ENCODE measurements at regions not wholly inside any gene's neighbourhood (a gene's known extent, or its start where the extent isn't known, plus 50 kb on each side); places are given as distances from the start of the nearest gene placed in this dataset.

DNA sequence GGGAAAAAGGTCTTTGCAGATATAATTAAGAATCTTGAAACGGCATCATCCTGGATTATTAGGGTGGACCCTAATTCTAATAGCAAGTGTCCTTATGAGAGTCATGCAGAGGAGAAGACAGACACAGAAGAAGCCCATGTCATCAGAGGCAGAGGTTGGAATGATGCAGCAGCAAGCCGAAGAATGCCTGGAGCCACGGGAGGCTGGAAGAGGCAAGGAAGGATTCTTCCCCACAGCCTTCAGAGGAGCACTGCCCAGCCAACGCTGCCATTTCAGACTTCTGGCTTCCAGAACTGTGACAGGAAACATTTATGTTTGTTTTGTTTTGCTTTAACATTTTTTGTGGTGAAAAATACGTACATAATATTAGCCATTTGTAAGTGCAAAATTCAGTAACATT lies 72.3 kb downstream of the MCFD2 start:
- ATAC-seq (no peak), DNase-seq (ENCODE audit: low read depth, low spot score) (no peak)
- no peak overlapping the region for H3K27ac ChIP-seq (ENCODE audit: low read length)
- H3K27me3 ChIP-seq (ENCODE audit: control insufficient read depth, insufficient read depth, low read length): no peaks in the 10 kb centered on the region
- H3K9me3 ChIP-seq (ENCODE audit: control insufficient read depth, insufficient read depth, low read depth, low read length): no peaks in the 10 kb centered on the region
- intact Hi-C loops (cut with micrococcal nuclease; ENCODE audit: unreplicated experiment): no loop called here
- no peaks in the 10 kb centered on the region for H3K36me3 ChIP-seq (ENCODE audit: control insufficient read depth, insufficient read depth, low read length)
- in situ Hi-C loops (cut with HindIII; ENCODE audit: low pct_unique_long_range_greater_than_20kb, low sequenced_read_pairs): no loop called here
- ChIA-PET CTCF (no interaction called here), POLR2A (no interaction called here)
- BruUV-seq (replicated peaks): no TSS peak
- TF ChIP-seq SIN3A (IDR thresholded peaks at IDR 0.05; ENCODE audit: borderline replicate concordance, insufficient read depth, low read depth, low read length): no peak
- H3K4me1 ChIP-seq (ENCODE audit: control insufficient read depth, insufficient read depth, low read length): peaks cover 21% of the 10 kb centered on the region
- no peak overlapping the region for H3K4me3 ChIP-seq (ENCODE audit: low read depth in 2 of 2, low read length in 2 of 2)

- Histone ChIP-seq H3K4me3 (ENCODE audit: low read depth in 2 of 2, low read length in 2 of 2) (no peak overlapping the region), H3K9me3 (ENCODE audit: control insufficient read depth, insufficient read depth, low read depth, low read length) (no peaks in the 10 kb centered on the region), H3K4me1 (ENCODE audit: control insufficient read depth, insufficient read depth, low read length) (peaks cover 17% of the 10 kb centered on the region), H3K27ac (ENCODE audit: low read length) (no peak overlapping the region), H3K36me3 (ENCODE audit: control insufficient read depth, insufficient read depth, low read length) (no peaks in the 10 kb centered on the region), H3K27me3 (ENCODE audit: control insufficient read depth, insufficient read depth, low read length) (no peaks in the 10 kb centered on the region)
- ATAC-seq (no peak), DNase-seq (ENCODE audit: low read depth, low spot score) (no peak)
- no peak for TF ChIP-seq POLR2AphosphoS5 (IDR thresholded peaks at IDR 0.05; ENCODE audit: low read depth, low read length)
- TF ChIP-seq, protein P1, sequence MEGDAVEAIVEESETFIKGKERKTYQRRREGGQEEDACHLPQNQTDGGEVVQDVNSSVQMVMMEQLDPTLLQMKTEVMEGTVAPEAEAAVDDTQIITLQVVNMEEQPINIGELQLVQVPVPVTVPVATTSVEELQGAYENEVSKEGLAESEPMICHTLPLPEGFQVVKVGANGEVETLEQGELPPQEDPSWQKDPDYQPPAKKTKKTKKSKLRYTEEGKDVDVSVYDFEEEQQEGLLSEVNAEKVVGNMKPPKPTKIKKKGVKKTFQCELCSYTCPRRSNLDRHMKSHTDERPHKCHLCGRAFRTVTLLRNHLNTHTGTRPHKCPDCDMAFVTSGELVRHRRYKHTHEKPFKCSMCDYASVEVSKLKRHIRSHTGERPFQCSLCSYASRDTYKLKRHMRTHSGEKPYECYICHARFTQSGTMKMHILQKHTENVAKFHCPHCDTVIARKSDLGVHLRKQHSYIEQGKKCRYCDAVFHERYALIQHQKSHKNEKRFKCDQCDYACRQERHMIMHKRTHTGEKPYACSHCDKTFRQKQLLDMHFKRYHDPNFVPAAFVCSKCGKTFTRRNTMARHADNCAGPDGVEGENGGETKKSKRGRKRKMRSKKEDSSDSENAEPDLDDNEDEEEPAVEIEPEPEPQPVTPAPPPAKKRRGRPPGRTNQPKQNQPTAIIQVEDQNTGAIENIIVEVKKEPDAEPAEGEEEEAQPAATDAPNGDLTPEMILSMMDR (IDR thresholded peaks at IDR 0.05): no peak
- TF ChIP-seq, protein P2, sequence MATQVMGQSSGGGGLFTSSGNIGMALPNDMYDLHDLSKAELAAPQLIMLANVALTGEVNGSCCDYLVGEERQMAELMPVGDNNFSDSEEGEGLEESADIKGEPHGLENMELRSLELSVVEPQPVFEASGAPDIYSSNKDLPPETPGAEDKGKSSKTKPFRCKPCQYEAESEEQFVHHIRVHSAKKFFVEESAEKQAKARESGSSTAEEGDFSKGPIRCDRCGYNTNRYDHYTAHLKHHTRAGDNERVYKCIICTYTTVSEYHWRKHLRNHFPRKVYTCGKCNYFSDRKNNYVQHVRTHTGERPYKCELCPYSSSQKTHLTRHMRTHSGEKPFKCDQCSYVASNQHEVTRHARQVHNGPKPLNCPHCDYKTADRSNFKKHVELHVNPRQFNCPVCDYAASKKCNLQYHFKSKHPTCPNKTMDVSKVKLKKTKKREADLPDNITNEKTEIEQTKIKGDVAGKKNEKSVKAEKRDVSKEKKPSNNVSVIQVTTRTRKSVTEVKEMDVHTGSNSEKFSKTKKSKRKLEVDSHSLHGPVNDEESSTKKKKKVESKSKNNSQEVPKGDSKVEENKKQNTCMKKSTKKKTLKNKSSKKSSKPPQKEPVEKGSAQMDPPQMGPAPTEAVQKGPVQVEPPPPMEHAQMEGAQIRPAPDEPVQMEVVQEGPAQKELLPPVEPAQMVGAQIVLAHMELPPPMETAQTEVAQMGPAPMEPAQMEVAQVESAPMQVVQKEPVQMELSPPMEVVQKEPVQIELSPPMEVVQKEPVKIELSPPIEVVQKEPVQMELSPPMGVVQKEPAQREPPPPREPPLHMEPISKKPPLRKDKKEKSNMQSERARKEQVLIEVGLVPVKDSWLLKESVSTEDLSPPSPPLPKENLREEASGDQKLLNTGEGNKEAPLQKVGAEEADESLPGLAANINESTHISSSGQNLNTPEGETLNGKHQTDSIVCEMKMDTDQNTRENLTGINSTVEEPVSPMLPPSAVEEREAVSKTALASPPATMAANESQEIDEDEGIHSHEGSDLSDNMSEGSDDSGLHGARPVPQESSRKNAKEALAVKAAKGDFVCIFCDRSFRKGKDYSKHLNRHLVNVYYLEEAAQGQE (IDR thresholded peaks at IDR 0.05; ENCODE audit: insufficient read depth in 1 of 2, low read depth in 2 of 2, low read length in 1 of 2): no peak
- intact Hi-C loops (cut with micrococcal nuclease; ENCODE audit: unreplicated experiment): no loop called here
- BruUV-seq (replicated peaks): no TSS peak
- ChIA-PET POLR2A (no interaction called here), CTCF (no interaction called here)
- in situ Hi-C loops (cut with HindIII; ENCODE audit: low pct_unique_long_range_greater_than_20kb, low sequenced_read_pairs): no loop called here
These were observed 72.7 kb downstream of the MCFD2 start for GRCh38 chr2:46842876-46843275.

DNA sequence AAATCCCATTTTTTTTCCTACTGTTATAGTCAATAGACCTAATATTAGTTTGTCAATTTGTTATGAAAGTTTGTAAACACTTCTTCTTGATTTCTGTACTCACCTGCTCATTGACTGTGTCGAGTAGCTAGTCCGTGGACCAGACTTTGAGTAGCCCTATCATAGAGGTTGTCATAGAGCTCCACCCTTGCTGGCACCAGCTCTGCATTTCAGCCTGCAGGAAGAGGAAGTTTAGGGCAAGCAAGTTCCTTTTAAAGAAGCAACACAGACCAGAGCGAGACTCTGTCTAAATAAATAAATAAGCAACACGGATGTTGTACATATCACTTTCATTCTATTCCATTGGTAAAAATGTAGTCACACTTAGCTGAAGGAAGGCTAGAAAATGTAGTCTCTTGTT lies 74.0 kb downstream of the MCFD2 start:
- peaks cover 5% of the 10 kb centered on the region for H3K4me1 ChIP-seq (ENCODE audit: control insufficient read depth, insufficient read depth, low read length)
- ATAC-seq (no peak), DNase-seq (ENCODE audit: low read depth, low spot score) (no peak)
- ChIA-PET POLR2A (no interaction called here), CTCF (no interaction called here)
- BruUV-seq (replicated peaks): no TSS peak
- no peaks in the 10 kb centered on the region for H3K9me3 ChIP-seq (ENCODE audit: control insufficient read depth, insufficient read depth, low read depth, low read length)
- TF ChIP-seq TCF7L2 (IDR thresholded peaks at IDR 0.05; ENCODE audit: low read depth, low read length) (no peak), POLR2AphosphoS5 (IDR thresholded peaks at IDR 0.05; ENCODE audit: low read depth, low read length) (no peak), SIN3A (IDR thresholded peaks at IDR 0.05; ENCODE audit: borderline replicate concordance, insufficient read depth, low read depth, low read length) (no peak)
- TF ChIP-seq, protein P1 (IDR thresholded peaks at IDR 0.05): no peak
- TF ChIP-seq, protein P2 (IDR thresholded peaks at IDR 0.05; ENCODE audit: insufficient read depth in 1 of 2, low read depth in 2 of 2, low read length in 1 of 2): no peak
- H3K36me3 ChIP-seq (ENCODE audit: control insufficient read depth, insufficient read depth, low read length): no peaks in the 10 kb centered on the region
- intact Hi-C loops (cut with micrococcal nuclease; ENCODE audit: unreplicated experiment): no loop called here
- in situ Hi-C loops (cut with HindIII; ENCODE audit: low pct_unique_long_range_greater_than_20kb, low sequenced_read_pairs): no loop called here
- H3K27ac ChIP-seq (ENCODE audit: low read length): no peak overlapping the region
- no peak overlapping the region for H3K4me3 ChIP-seq (ENCODE audit: low read depth in 2 of 2, low read length in 2 of 2)
- no peaks in the 10 kb centered on the region for H3K27me3 ChIP-seq (ENCODE audit: control insufficient read depth, insufficient read depth, low read length)

All from Panc1 (cell line).